ENCODE measurements at regions not wholly inside any gene's neighbourhood (a gene's known extent, or its start where the extent isn't known, plus 50 kb on each side); places are given as distances from the start of the nearest gene placed in this dataset.

DNA sequence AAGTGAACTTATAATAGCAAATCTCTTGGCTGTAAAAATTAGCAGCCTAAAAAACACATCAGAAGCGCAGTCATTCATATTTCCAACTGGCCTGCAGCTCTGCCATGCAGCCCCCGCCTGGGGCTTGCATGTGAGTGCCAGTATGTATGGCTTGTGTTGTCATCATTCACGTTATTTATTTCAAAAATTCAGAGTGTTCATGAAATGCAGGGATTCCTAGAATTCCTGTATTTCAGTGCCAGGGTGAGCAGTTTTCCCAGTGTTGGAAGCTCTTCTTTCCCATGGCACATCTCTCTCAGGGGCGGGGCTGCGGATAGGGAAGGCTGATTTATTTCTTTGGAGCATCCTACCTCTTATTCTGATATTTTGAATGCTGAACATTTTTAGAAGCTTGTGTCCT, 234.6 kb downstream of the FGF9 start:
- TF ChIP-seq, protein P1, sequence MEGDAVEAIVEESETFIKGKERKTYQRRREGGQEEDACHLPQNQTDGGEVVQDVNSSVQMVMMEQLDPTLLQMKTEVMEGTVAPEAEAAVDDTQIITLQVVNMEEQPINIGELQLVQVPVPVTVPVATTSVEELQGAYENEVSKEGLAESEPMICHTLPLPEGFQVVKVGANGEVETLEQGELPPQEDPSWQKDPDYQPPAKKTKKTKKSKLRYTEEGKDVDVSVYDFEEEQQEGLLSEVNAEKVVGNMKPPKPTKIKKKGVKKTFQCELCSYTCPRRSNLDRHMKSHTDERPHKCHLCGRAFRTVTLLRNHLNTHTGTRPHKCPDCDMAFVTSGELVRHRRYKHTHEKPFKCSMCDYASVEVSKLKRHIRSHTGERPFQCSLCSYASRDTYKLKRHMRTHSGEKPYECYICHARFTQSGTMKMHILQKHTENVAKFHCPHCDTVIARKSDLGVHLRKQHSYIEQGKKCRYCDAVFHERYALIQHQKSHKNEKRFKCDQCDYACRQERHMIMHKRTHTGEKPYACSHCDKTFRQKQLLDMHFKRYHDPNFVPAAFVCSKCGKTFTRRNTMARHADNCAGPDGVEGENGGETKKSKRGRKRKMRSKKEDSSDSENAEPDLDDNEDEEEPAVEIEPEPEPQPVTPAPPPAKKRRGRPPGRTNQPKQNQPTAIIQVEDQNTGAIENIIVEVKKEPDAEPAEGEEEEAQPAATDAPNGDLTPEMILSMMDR (conservative IDR thresholded peaks at IDR 0.05 in 1 of 2, IDR thresholded peaks at IDR 0.05 in 1 of 2; ENCODE audit: low read depth in 1 of 2, low read length in 2 of 2) = no peak
- no peak for TF ChIP-seq EZH2 (IDR thresholded peaks at IDR 0.05; ENCODE audit: low read length, missing control alignments)
